HepG2 (cell line): ENCODE measurements at regions not wholly inside any gene's neighbourhood (a gene's known extent, or its start where the extent isn't known, plus 50 kb on each side); places are given as distances from the start of the nearest gene placed in this dataset.

Source experiments
- ATAC-seq: fragments of 200-7000 bp; cut with Tn5 transposase; 3 replicates; pipeline ENCODE4 v1.9.1; 2020; ENCODE audit warnings: mild to moderate bottlenecking, moderate library complexity
- BruUV-seq: library from RNA; stranded (reverse); fragments of 400-500 nt; replicated peaks from 2 replicates; lab custom pipeline; 2021; lab: Mats Ljungman, UMichigan
- CTCF ChIA-PET: fragments of 300-600 bp; formaldehyde crosslinking; extraction: SDS; loops from one replicate; lab custom pipeline; 2021; ENCODE audit warnings: low total read pairs, inconsistent platforms, low intra/inter-chr PET ratio; lab: Yijun Ruan, JAX
- POLR2A ChIA-PET: fragments of 350-600 bp; sonication (Branson Sonifier 250); formaldehyde crosslinking; loops from one replicate; lab custom pipeline; 2020; ENCODE audit warnings: antibody characterized with exemption, inconsistent platforms; lab: Yijun Ruan, JAX
- DNase-seq: peaks from one replicate; pipeline ENCODE4 v3.0.0-alpha.2; 2015; ENCODE audit warnings: low spot score
- FAIRE-seq: peaks from 3 replicates; lab custom pipeline; 2011; peaks lifted over from hg19 to GRCh38; lab: Jason Lieb, UNC
- H2AFZ ChIP-seq: one replicate; pipeline ENCODE4 v1.6.1; 2011; ENCODE audit warnings: low read length, inconsistent platforms
- H3K27ac ChIP-seq: fragments of 300-600 bp; 3 replicates; pipeline ENCODE4 v1.8.0; 2011; ENCODE audit warnings: mixed run types, mild to moderate bottlenecking, mixed read lengths, low read length, inconsistent platforms; ENCODE audit not compliant: insufficient read depth; ENCODE audit errors: extremely low read length
- H3K27me3 ChIP-seq, 2 experiments: fragments of 200-600 bp in 1 of 2; 2 replicates in 1 of 2; 3 replicates in 1 of 2; pipeline versions ENCODE4 v1.6.0 to v1.8.0; 2011; ENCODE audit warnings: low read length in 2 of 2, mild to moderate bottlenecking in 2 of 2, moderate library complexity in 2 of 2, inconsistent platforms in 1 of 2; ENCODE audit not compliant: insufficient read depth in 2 of 2, control insufficient read depth in 1 of 2
- H3K36me3 ChIP-seq, 2 experiments: fragments of 200-600 bp in 1 of 2; replicated peaks in 1 of 2; 2 replicates in 1 of 2; 3 replicates in 1 of 2; pipeline versions ENCODE4 v1.5.1 to v1.8.0; 2011; ENCODE audit warnings: low read length in 2 of 2, inconsistent platforms in 1 of 2; ENCODE audit not compliant: insufficient read depth in 2 of 2, control insufficient read depth in 1 of 2
- H3K4me1 ChIP-seq: 2 replicates; pipeline ENCODE4 v1.5.1; 2012; ENCODE audit warnings: low read length, inconsistent platforms; ENCODE audit not compliant: insufficient read depth
- H3K4me2 ChIP-seq: 2 replicates; pipeline ENCODE4 v1.6.0; 2011; ENCODE audit warnings: low read depth, low read length, inconsistent platforms
- H3K4me3 ChIP-seq, 3 experiments: fragments of 200-600 bp in 1 of 3; sonication (generic), shearing (Covaris generic) in 1 of 3; replicated peaks in 1 of 3; 2 replicates each; pipeline ENCODE4 v1.5.1; 2011 to 2016; ENCODE audit warnings: low read length in 3 of 3, inconsistent platforms in 2 of 3, low read depth in 2 of 3, mild to moderate bottlenecking in 2 of 3, control low read depth in 1 of 3, mixed read lengths in 1 of 3; ENCODE audit not compliant: insufficient read depth in 1 of 3
- H3K79me2 ChIP-seq: one replicate; pipeline ENCODE4 v1.6.1; 2011; ENCODE audit warnings: low read length, inconsistent platforms; ENCODE audit not compliant: insufficient read depth
- H3K9ac ChIP-seq: 2 replicates; pipeline ENCODE4 v1.6.0; 2011; ENCODE audit warnings: mild to moderate bottlenecking, low read depth, low read length, inconsistent platforms; ENCODE audit not compliant: insufficient read depth
- H3K9me3 ChIP-seq: 2 replicates; pipeline ENCODE4 v1.5.1; 2012; ENCODE audit warnings: mild to moderate bottlenecking, low read length
- H4K20me1 ChIP-seq: 2 replicates; pipeline ENCODE4 v1.6.0; 2011; ENCODE audit warnings: inconsistent platforms, mild to moderate bottlenecking, low read length, moderate library complexity; ENCODE audit not compliant: insufficient read depth
- ATF1 ChIP-seq: IDR thresholded peaks from 2 replicates; pipeline ENCODE4 v1.6.1; 2016; ENCODE audit warnings: mild to moderate bottlenecking, control low read depth
- CEBPB ChIP-seq: IDR thresholded peaks from 2 replicates; pipeline ENCODE4 v1.6.1; 2011; ENCODE audit warnings: low read depth, low read length, improper control_type of control experiment, borderline replicate concordance
- HES4 ChIP-seq: sonication (generic); formaldehyde crosslinking; IDR thresholded peaks from 2 replicates; pipeline ENCODE4 v1.9.0; 2021; ENCODE audit warnings: mild to moderate bottlenecking, missing genetic modification reagents, borderline replicate concordance
- MNT ChIP-seq: fragments of 450-650 bp; IDR thresholded peaks from 2 replicates; pipeline ENCODE4 v1.6.1; 2016
- NR1H2 ChIP-seq: sonication (generic); formaldehyde crosslinking; IDR thresholded peaks from 2 replicates; pipeline ENCODE4 v1.8.1; 2022; ENCODE audit warnings: low read depth, missing genetic modification reagents, borderline replicate concordance
- ZFX ChIP-seq: sonication (generic); formaldehyde crosslinking; IDR thresholded peaks from 2 replicates; pipeline ENCODE4 v1.4.0; 2020; ENCODE audit warnings: mild to moderate bottlenecking, low read depth, missing genetic modification reagents, moderate library complexity
- ZNF138 ChIP-seq: sonication (generic); formaldehyde crosslinking; IDR thresholded peaks from 2 replicates; pipeline ENCODE4 v1.5.0; 2020; ENCODE audit warnings: mild to moderate bottlenecking, low read depth, missing genetic modification reagents
- ZNF180 ChIP-seq: sonication (generic); formaldehyde crosslinking; IDR thresholded peaks from 2 replicates; pipeline ENCODE4 v1.4.0; 2020; ENCODE audit warnings: low read depth, missing genetic modification reagents, borderline replicate concordance
- WGBS: methylation state at CpG from one replicate; pipeline ENCODE4 v1.1.6; 2017; ENCODE audit warnings: low lambda C conversion rate; 5-methylcytosine and 5-hydroxymethylcytosine counted together
- in situ Hi-C: cut with HindIII; loops from 2 replicates; pipeline ENCODE4 v1.10.0; 2017; ENCODE audit warnings: low pct_unique_long_range_greater_than_20kb; ENCODE audit not compliant: extremely low pct_ligation_motif_present
- intact Hi-C: fragments of 100-400 bp; cut with micrococcal nuclease; formaldehyde crosslinking; loops from one replicate; pipeline ENCODE4 v1.10.0; 2022; ENCODE audit not compliant: unreplicated experiment

- WGBS = 6% methylated on average over 9 of the region's 9 CpGs
- Histone ChIP-seq H3K27me3 (peaks cover 4 to 78% of the 10 kb centered on the region in 2 experiments; a peak in 3 of 5 replicates), H3K9ac (no peak overlapping the region), H3K36me3 (no peaks in the 10 kb centered on the region), H2AFZ (no peak overlapping the region), H3K4me3 (no peak overlapping the region), H3K9me3 (no peaks in the 10 kb centered on the region), H3K27ac (no peak overlapping the region), H3K4me2 (no peak overlapping the region), H3K79me2 (no peaks in the 10 kb centered on the region), H3K4me1 (no peaks in the 10 kb centered on the region), H4K20me1 (no peaks in the 10 kb centered on the region)
- no peak for FAIRE-seq
- ChIA-PET POLR2A (no interaction called here), CTCF (no interaction called here)
- in situ Hi-C loops = no loop called here
- no peak for ATAC-seq
- BruUV-seq = no TSS peak
- no peak for DNase-seq
- intact Hi-C loops = no loop called here
- peak; percentile 71 for TF ChIP-seq MNT
- no peak for TF ChIP-seq ZNF138
Observed at GRCh38 chr6:4611429-4612129, 164.6 kb upstream of the CDYL start.

- in situ Hi-C loops (no loop called here), intact Hi-C loops (no loop called here)
- ChIA-PET POLR2A (no interaction called here), CTCF (no interaction called here)
- 20% methylated on average over 7 of the region's 7 CpGs for WGBS
- H3K9me3 ChIP-seq = no peaks in the 10 kb centered on the region
- no peak overlapping the region for H3K27ac ChIP-seq
- no peak overlapping the region for H3K4me3 ChIP-seq
- H3K9ac ChIP-seq = no peak overlapping the region
- TF ChIP-seq ZFX (CRISPR knock-in tag) (no peak), CEBPB (no peak), ATF1 (CRISPR knock-in tag) (no peak), HES4 (CRISPR knock-in tag) (no peak), NR1H2 (CRISPR knock-in tag) (no peak), ZNF180 (CRISPR knock-in tag) (no peak)
- DNase-seq (no peak), FAIRE-seq (no peak), ATAC-seq (no peak)
- no peaks in the 10 kb centered on the region for H3K79me2 ChIP-seq
- no peaks in the 10 kb centered on the region for H3K36me3 ChIP-seq
- no peaks in the 10 kb centered on the region for H4K20me1 ChIP-seq
- BruUV-seq = no TSS peak
- H3K4me1 ChIP-seq = no peaks in the 10 kb centered on the region
- no peak overlapping the region for H2AFZ ChIP-seq
- peaks cover 4 to 80% of the 10 kb centered on the region in 2 experiments; a peak in 3 of 5 replicates for H3K27me3 ChIP-seq
- no peak overlapping the region for H3K4me2 ChIP-seq
Observed at GRCh38 chr6:4610256-4610655, 165.9 kb upstream of the CDYL start.
